GM23338 (cell line): ENCODE measurements at regions not wholly inside any gene's neighbourhood (a gene's known extent, or its start where the extent isn't known, plus 50 kb on each side); places are given as distances from the start of the nearest gene placed in this dataset.

Experiments used
- ATAC-seq: fragments of 200-7000 bp; cut with Tn5 transposase; 3 replicates; pipeline ENCODE4 v1.9.1; 2020
- DNase-seq: peaks from one replicate; pipeline ENCODE4 v3.0.0-alpha.2; 2015; ENCODE audit warnings: low spot score
- H2AFZ ChIP-seq: fragments of 200-600 bp; sonication (generic); 2 replicates; pipeline ENCODE4 v1.8.0; 2016; ENCODE audit warnings: antibody characterized with exemption, mild to moderate bottlenecking, moderate library complexity
- H3F3A ChIP-seq: fragments of 200-600 bp; sonication (generic); replicated peaks from 2 replicates; pipeline ENCODE4 v1.8.0; 2017; ENCODE audit warnings: antibody characterized with exemption, mixed run types, low read depth
- H3K27ac ChIP-seq: fragments of 200-600 bp; sonication (generic); 2 replicates; pipeline ENCODE4 v1.6.1; 2016; ENCODE audit warnings: low read depth
- H3K27me3 ChIP-seq: fragments of 200-600 bp; sonication (generic); 2 replicates; pipeline ENCODE4 v1.8.0; 2016; ENCODE audit warnings: mild to moderate bottlenecking, mixed run types, moderate library complexity; ENCODE audit not compliant: insufficient read depth
- H3K36me3 ChIP-seq: fragments of 200-600 bp; sonication (generic); 2 replicates; pipeline ENCODE4 v1.8.0; 2016; ENCODE audit warnings: mild to moderate bottlenecking; ENCODE audit not compliant: insufficient read depth
- H3K4me1 ChIP-seq: fragments of 200-600 bp; sonication (generic); 2 replicates; pipeline ENCODE4 v1.8.0; 2016; ENCODE audit warnings: mild to moderate bottlenecking, moderate library complexity; ENCODE audit not compliant: insufficient read depth
- H3K4me2 ChIP-seq: fragments of 200-600 bp; sonication (generic); 2 replicates; pipeline ENCODE4 v1.7.1; 2017; ENCODE audit warnings: mixed run types
- H3K4me3 ChIP-seq: fragments of 200-600 bp; sonication (generic); 2 replicates; pipeline ENCODE4 v1.6.1; 2016; ENCODE audit warnings: mixed run types
- H3K79me2 ChIP-seq: fragments of 200-600 bp; sonication (generic); replicated peaks from 2 replicates; pipeline ENCODE4 v1.8.0; 2017; ENCODE audit warnings: mild to moderate bottlenecking; ENCODE audit not compliant: insufficient read depth
- H3K9me2 ChIP-seq: fragments of 200-600 bp; sonication (generic); 2 replicates; pipeline ENCODE4 v1.8.0; 2017; ENCODE audit not compliant: insufficient read depth
- H4K20me1 ChIP-seq: fragments of 200-600 bp; sonication (generic); replicated peaks from 2 replicates; pipeline ENCODE4 v1.8.0; 2017; ENCODE audit warnings: mild to moderate bottlenecking; ENCODE audit not compliant: insufficient read depth
- H3K27ac Mint-ChIP-seq: 2 replicates; pipeline ENCODE4 v1.8.0; 2020; ENCODE audit warnings: inconsistent platforms, mild to moderate bottlenecking, moderate library complexity, mixed read lengths
- H3K27me3 Mint-ChIP-seq: 3 replicates; pipeline ENCODE4 v1.8.0; 2022; ENCODE audit warnings: low read depth, mild to moderate bottlenecking, moderate library complexity, mixed read lengths, inconsistent platforms; ENCODE audit not compliant: insufficient read depth, poor library complexity
- H3K36me3 Mint-ChIP-seq: 3 replicates; pipeline ENCODE4 v1.8.0; 2021; ENCODE audit warnings: low read depth, mild to moderate bottlenecking, inconsistent platforms, moderate library complexity, mixed read lengths
- H3K4me1 Mint-ChIP-seq: 3 replicates; pipeline ENCODE4 v1.8.0; 2020; ENCODE audit warnings: mild to moderate bottlenecking, inconsistent platforms, mixed read lengths
- H3K4me3 Mint-ChIP-seq: 3 replicates; pipeline ENCODE4 v1.8.0; 2021; ENCODE audit warnings: moderate library complexity, mild to moderate bottlenecking, inconsistent platforms, mixed read lengths
- H3K9me3 Mint-ChIP-seq: 3 replicates; pipeline ENCODE4 v1.8.0; 2020; ENCODE audit warnings: moderate library complexity, mild to moderate bottlenecking, inconsistent platforms, mixed read lengths
- CREB1 ChIP-seq: fragments of 250-450 bp; sonication (Bioruptor Pico); IDR thresholded peaks from 2 replicates; pipeline ENCODE4 v1.5.0; 2020; ENCODE audit warnings: low read depth, mild to moderate bottlenecking, moderate library complexity
- EZH2 ChIP-seq: fragments of 200-600 bp; sonication (generic); IDR thresholded peaks from one replicate; pipeline ENCODE4 v1.8.0; 2017; ENCODE audit warnings: antibody characterized with exemption, mild to moderate bottlenecking, low read depth; ENCODE audit not compliant: unreplicated experiment
- EZH2phosphoT487 ChIP-seq: fragments of 200-600 bp; sonication (generic); IDR thresholded peaks from one replicate; pipeline ENCODE4 v1.8.1; 2018; ENCODE audit warnings: antibody characterized with exemption; ENCODE audit not compliant: unreplicated experiment
- JUNB ChIP-seq: IDR thresholded peaks from one replicate; pipeline ENCODE4 v1.6.1; 2016; ENCODE audit warnings: antibody characterized with exemption; ENCODE audit not compliant: unreplicated experiment
- NANOG ChIP-seq: IDR thresholded peaks from 2 replicates; pipeline ENCODE4 v1.6.1; 2016; ENCODE audit warnings: antibody characterized with exemption, borderline replicate concordance
- POLR2AphosphoS5 ChIP-seq: IDR thresholded peaks from 2 replicates; pipeline ENCODE4 v1.6.1; 2016; ENCODE audit warnings: antibody characterized with exemption, low read depth
- STAT1 ChIP-seq: IDR thresholded peaks from one replicate; pipeline ENCODE4 v1.6.1; 2016; ENCODE audit warnings: antibody characterized with exemption; ENCODE audit not compliant: unreplicated experiment
- ZNF114 ChIP-seq: fragments of 250-450 bp; sonication (Bioruptor Pico); IDR thresholded peaks from 2 replicates; pipeline ENCODE4 v1.5.0; 2020; ENCODE audit warnings: mild to moderate bottlenecking, moderate library complexity
- ZNF331 ChIP-seq: fragments of 250-450 bp; sonication (Bioruptor Pico); IDR thresholded peaks from 2 replicates; pipeline ENCODE4 v1.5.0; 2020; ENCODE audit warnings: low read depth, mild to moderate bottlenecking, moderate library complexity
- TF ChIP-seq, protein P1 (sequence below): IDR thresholded peaks from 2 replicates; pipeline ENCODE4 v1.6.1; 2016; ENCODE audit warnings: antibody characterized with exemption
- TF ChIP-seq, protein P2 (sequence below), 2 experiments: fragments of 200-600 bp in 1 of 2; sonication (generic) in 1 of 2; conservative IDR thresholded peaks; 2 replicates each; pipeline versions ENCODE4 v1.5.1 to v1.6.1; 2016 to 2017; ENCODE audit warnings: antibody characterized with exemption in 2 of 2, low read depth in 2 of 2, mild to moderate bottlenecking in 2 of 2, moderate library complexity in 1 of 2
- TF ChIP-seq, protein P3 (sequence below): IDR thresholded peaks from one replicate; pipeline ENCODE4 v1.6.1; 2018; ENCODE audit warnings: antibody characterized with exemption; ENCODE audit not compliant: unreplicated experiment

DNA sequence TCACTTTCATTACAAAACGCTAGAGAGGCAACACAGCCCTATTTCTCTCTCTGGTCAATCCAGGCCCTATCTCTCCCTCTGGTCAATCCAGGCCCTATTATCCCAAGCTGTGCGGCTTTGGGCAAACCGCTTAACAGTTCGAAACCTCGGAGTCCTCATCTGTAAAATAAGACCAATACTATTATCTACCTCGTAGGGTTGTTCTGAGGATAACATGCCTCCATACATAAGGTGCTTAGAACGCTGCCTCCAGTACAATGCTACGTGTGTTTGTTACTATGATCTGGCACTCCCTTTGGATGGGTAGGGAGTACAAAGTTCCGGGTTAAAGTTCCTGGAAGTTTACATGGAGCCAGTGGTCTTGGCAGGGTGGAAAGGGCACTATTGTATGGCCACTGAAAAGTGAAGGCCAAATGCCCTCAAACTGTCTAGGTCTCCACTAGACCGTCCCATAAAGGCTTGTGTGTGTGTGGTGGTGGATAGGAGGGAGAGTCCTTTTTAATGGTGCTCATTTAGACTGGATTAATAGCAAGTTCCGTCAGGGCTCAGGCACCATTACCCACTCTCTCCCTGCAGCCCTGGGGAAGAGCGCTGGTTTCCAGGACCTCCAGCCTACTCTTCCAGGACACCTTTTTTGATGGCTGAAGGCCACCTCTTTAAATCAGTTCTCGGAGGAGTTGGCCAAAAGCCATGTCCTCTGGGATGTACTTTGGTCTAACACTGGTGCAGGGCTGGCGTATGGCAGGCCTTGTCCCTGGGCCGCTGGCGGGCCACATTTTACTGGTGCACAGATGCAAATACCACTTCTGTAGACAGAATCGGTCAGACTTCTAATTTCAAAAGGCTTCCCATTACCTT, 75.6 kb upstream of the BCOR start:
- peaks cover 23% of the 10 kb centered on the region for H3K79me2 ChIP-seq
- H3K27me3 ChIP-seq, result peaks cover 30% of the 10 kb centered on the region
- H3K4me3 ChIP-seq, result peak overlapping the region; percentile 59
- H3K27me3 Mint-ChIP-seq, result peaks cover 20% of the 10 kb centered on the region
- 0 out of 2 replicates have a peak, but pooled peaks cover 3% of the 10 kb centered on the region for H3F3A ChIP-seq
- no peaks in the 10 kb centered on the region; the same call in 2 of the 3 replicates for H3K36me3 Mint-ChIP-seq
- H3K4me3 Mint-ChIP-seq, result peak overlapping the region; percentile 80
- peaks cover 23% of the 10 kb centered on the region for H3K4me1 ChIP-seq
- no peak overlapping the region for H3K27ac ChIP-seq
- H3K4me2 ChIP-seq, result peak overlapping the region; percentile 84
- no peak for ATAC-seq
- H3K36me3 ChIP-seq, result no peaks in the 10 kb centered on the region
- DNase-seq, result no peak
- H3K27ac Mint-ChIP-seq, result no peak overlapping the region
- no peak for TF ChIP-seq CREB1 (CRISPR knock-in tag)
- no peak; the same call in 1 of the 2 replicates for TF ChIP-seq POLR2AphosphoS5
- TF ChIP-seq, protein P1, sequence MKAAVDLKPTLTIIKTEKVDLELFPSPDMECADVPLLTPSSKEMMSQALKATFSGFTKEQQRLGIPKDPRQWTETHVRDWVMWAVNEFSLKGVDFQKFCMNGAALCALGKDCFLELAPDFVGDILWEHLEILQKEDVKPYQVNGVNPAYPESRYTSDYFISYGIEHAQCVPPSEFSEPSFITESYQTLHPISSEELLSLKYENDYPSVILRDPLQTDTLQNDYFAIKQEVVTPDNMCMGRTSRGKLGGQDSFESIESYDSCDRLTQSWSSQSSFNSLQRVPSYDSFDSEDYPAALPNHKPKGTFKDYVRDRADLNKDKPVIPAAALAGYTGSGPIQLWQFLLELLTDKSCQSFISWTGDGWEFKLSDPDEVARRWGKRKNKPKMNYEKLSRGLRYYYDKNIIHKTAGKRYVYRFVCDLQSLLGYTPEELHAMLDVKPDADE, result no peak
- no peak for TF ChIP-seq STAT1
- TF ChIP-seq ZNF114, result no peak
- TF ChIP-seq EZH2, result no peak
- TF ChIP-seq, protein P2, sequence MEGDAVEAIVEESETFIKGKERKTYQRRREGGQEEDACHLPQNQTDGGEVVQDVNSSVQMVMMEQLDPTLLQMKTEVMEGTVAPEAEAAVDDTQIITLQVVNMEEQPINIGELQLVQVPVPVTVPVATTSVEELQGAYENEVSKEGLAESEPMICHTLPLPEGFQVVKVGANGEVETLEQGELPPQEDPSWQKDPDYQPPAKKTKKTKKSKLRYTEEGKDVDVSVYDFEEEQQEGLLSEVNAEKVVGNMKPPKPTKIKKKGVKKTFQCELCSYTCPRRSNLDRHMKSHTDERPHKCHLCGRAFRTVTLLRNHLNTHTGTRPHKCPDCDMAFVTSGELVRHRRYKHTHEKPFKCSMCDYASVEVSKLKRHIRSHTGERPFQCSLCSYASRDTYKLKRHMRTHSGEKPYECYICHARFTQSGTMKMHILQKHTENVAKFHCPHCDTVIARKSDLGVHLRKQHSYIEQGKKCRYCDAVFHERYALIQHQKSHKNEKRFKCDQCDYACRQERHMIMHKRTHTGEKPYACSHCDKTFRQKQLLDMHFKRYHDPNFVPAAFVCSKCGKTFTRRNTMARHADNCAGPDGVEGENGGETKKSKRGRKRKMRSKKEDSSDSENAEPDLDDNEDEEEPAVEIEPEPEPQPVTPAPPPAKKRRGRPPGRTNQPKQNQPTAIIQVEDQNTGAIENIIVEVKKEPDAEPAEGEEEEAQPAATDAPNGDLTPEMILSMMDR (conservative IDR thresholded peaks at IDR 0.05; ENCODE audit: low read depth in 2 of 2), result no peak
- TF ChIP-seq NANOG, result no peak
- no peak for TF ChIP-seq EZH2phosphoT487
- no peak for TF ChIP-seq ZNF331
- no peak for TF ChIP-seq JUNB
- TF ChIP-seq, protein P3, sequence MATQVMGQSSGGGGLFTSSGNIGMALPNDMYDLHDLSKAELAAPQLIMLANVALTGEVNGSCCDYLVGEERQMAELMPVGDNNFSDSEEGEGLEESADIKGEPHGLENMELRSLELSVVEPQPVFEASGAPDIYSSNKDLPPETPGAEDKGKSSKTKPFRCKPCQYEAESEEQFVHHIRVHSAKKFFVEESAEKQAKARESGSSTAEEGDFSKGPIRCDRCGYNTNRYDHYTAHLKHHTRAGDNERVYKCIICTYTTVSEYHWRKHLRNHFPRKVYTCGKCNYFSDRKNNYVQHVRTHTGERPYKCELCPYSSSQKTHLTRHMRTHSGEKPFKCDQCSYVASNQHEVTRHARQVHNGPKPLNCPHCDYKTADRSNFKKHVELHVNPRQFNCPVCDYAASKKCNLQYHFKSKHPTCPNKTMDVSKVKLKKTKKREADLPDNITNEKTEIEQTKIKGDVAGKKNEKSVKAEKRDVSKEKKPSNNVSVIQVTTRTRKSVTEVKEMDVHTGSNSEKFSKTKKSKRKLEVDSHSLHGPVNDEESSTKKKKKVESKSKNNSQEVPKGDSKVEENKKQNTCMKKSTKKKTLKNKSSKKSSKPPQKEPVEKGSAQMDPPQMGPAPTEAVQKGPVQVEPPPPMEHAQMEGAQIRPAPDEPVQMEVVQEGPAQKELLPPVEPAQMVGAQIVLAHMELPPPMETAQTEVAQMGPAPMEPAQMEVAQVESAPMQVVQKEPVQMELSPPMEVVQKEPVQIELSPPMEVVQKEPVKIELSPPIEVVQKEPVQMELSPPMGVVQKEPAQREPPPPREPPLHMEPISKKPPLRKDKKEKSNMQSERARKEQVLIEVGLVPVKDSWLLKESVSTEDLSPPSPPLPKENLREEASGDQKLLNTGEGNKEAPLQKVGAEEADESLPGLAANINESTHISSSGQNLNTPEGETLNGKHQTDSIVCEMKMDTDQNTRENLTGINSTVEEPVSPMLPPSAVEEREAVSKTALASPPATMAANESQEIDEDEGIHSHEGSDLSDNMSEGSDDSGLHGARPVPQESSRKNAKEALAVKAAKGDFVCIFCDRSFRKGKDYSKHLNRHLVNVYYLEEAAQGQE, result no peak
- no peak overlapping the region for H2AFZ ChIP-seq
- H4K20me1 ChIP-seq, result no peaks in the 10 kb centered on the region
- peaks cover 24% of the 10 kb centered on the region for H3K4me1 Mint-ChIP-seq
- H3K9me3 Mint-ChIP-seq, result no peaks in the 10 kb centered on the region; the same call in 2 of the 3 replicates
- no peaks in the 10 kb centered on the region for H3K9me2 ChIP-seq
